Lower lobe of right lung (tissue), 2 donors: ENCODE measurements at regions not wholly inside any gene's neighbourhood (a gene's known extent, or its start where the extent isn't known, plus 50 kb on each side); places are given as distances from the start of the nearest gene placed in this dataset.

Experiments used
- ATAC-seq, 2 donors: fragments of 200-7000 bp; cut with Tn5 transposase; one replicate each; pipeline ENCODE4 v1.9.1; 2020 to 2022; ENCODE audit warnings: mild to moderate bottlenecking in 2 of 2, moderate library complexity in 2 of 2
- DNase-seq: peaks from one replicate; pipeline ENCODE4 v3.0.0-alpha.2; 2020
- H3K27ac ChIP-seq: fragments of 200-600 bp; one replicate; pipeline ENCODE4 v1.8.0; 2022
- H3K27me3 ChIP-seq: fragments of 200-600 bp; one replicate; pipeline ENCODE4 v1.8.0; 2022; ENCODE audit warnings: low read depth
- H3K36me3 ChIP-seq: fragments of 200-600 bp; one replicate; pipeline ENCODE4 v1.8.0; 2022; ENCODE audit warnings: mild to moderate bottlenecking
- H3K4me1 ChIP-seq: fragments of 200-600 bp; one replicate; pipeline ENCODE4 v1.8.0; 2022
- H3K4me3 ChIP-seq: fragments of 200-600 bp; one replicate; pipeline ENCODE4 v1.8.0; 2022; ENCODE audit warnings: mild to moderate bottlenecking
- H3K9me3 ChIP-seq: fragments of 200-600 bp; one replicate; pipeline ENCODE4 v1.8.0; 2022
- intact Hi-C: fragments of 100-400 bp; cut with DNase I; formaldehyde crosslinking; loops from one replicate; pipeline ENCODE4 v1.11.0; 2022
- TF ChIP-seq, protein P1 (sequence below): fragments of 200-600 bp; IDR thresholded peaks from one replicate; pipeline ENCODE4 v1.8.0; 2022; ENCODE audit warnings: antibody characterized with exemption, mild to moderate bottlenecking
- donor health status: DM: no; HTN: yes; CAD: no; lungs with severe emphysema.

DNA sequence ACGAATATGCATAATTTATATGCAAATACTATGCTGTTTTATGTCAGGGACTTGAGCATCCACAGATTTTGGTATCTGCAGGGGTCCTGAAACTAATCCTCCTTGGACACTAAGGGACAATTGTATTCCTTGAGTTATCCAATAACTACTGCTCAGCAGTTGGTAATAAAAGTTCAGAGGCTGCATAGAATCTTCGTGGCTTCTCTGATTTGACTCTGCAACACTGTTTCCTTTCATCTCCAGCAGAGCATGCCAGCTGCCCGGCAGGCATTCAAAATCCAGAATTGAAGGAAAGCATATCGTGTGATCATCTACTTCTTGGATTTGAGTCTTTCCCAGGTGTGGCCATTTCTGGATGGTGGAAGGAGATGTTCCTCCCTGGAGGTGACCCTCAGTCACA is 64.5 kb upstream of the MRI1 start:
- no peak for DNase-seq
- Histone ChIP-seq H3K4me3 (no peak overlapping the region), H3K27ac (no peak overlapping the region), H3K27me3 (peaks cover 8% of the 10 kb centered on the region), H3K36me3 (no peaks in the 10 kb centered on the region), H3K4me1 (no peaks in the 10 kb centered on the region), H3K9me3 (peaks cover 4% of the 10 kb centered on the region)
- ATAC-seq: no peak
- TF ChIP-seq, protein P1, sequence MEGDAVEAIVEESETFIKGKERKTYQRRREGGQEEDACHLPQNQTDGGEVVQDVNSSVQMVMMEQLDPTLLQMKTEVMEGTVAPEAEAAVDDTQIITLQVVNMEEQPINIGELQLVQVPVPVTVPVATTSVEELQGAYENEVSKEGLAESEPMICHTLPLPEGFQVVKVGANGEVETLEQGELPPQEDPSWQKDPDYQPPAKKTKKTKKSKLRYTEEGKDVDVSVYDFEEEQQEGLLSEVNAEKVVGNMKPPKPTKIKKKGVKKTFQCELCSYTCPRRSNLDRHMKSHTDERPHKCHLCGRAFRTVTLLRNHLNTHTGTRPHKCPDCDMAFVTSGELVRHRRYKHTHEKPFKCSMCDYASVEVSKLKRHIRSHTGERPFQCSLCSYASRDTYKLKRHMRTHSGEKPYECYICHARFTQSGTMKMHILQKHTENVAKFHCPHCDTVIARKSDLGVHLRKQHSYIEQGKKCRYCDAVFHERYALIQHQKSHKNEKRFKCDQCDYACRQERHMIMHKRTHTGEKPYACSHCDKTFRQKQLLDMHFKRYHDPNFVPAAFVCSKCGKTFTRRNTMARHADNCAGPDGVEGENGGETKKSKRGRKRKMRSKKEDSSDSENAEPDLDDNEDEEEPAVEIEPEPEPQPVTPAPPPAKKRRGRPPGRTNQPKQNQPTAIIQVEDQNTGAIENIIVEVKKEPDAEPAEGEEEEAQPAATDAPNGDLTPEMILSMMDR: no peak
- intact Hi-C loops: no loop called here

DNA sequence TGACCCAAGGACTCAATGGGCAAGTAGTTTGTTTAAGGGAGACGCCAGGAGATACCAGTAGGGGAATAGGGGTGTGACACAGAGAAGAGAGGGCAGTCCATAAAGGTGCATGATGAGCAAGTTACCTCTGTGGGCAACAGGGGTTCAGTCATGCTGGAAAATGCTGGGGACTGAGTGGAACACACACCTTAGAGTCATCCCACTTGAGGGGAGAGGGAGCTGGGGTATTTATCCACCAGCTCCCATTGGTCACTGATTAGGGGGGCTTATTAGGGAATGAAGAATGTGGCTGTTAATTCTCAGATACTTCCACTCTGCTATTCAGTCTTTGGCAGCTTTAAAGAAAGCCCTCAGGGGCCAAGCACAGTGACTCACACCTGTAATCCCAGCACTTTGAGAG is 67.5 kb upstream of the MRI1 start:
- Histone ChIP-seq H3K4me3 (no peak overlapping the region), H3K4me1 (no peaks in the 10 kb centered on the region), H3K27me3 (peaks cover 8% of the 10 kb centered on the region), H3K9me3 (peaks cover 4% of the 10 kb centered on the region), H3K36me3 (no peaks in the 10 kb centered on the region), H3K27ac (no peak overlapping the region)
- ATAC-seq (no peak), DNase-seq (no peak)
- TF ChIP-seq, protein P1: no peak
- intact Hi-C loops: no loop called here

DNA sequence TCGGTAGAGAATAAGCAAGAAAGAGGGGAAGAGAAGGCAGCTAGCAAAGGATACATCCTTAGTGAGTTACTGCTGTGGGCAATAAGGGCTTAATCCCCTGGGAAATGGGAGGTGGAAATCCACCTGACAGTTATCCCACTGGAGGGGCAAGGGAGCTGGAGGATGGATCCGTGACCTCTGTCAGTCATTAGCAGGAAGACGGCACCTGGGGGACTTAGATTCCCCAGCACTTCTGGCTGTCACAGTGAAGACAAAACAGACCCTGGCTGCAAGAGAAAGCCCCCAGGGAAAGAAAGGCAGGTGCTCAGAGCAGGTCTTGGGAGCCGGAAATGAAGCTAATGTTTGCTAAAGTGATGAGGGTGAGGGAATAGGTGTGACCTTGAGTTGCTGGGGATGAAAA is 70.4 kb upstream of the MRI1 start:
- intact Hi-C loops: no loop called here
- H3K27me3 ChIP-seq: peaks cover 4% of the 10 kb centered on the region
- no peak overlapping the region for H3K27ac ChIP-seq
- no peaks in the 10 kb centered on the region for H3K4me1 ChIP-seq
- no peaks in the 10 kb centered on the region for H3K9me3 ChIP-seq
- DNase-seq (no peak), ATAC-seq (no peak)
- TF ChIP-seq, protein P1: no peak
- no peak overlapping the region for H3K4me3 ChIP-seq
- H3K36me3 ChIP-seq: no peaks in the 10 kb centered on the region

DNA sequence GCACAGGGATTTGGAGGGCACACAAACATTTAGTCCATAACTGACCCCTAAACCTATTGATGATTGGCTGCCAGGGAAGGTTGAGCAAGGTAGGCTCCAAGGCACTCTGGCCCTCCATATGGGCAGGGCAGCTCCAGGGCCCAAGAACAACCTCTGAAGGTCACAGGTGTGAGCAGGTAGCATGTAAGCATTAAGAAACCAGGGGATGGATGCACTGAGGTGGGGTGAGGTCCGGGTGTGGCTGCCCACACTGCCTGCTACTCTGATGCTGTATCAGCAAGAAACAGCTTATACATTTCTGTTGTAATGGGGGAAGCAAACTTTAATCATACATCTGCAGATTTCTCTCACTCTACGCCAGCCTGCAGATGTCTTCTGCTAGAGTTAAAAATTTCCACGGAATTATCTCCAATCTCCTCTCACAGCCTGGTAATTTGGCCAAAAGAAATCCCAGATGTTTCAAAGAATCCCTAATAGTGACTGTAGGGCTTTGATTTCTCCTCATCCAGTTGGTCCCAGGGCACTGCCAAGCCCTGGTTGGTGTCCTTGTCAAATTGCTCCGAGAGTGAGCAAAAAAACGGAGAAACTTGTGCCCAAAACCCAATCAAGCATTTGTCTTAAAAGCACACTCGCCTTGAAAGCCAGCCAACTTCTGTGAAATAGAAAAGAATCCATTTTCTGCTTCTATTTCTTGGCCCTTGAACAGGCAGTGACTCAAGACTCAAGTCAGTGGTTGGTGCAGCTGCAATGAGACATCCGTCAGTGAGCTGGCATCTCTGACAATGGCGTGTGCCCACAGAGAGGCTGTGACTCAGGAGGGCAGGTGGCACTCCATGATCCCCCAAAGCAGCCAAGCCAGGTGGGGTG is 72.5 kb upstream of the MRI1 start:
- Histone ChIP-seq H3K36me3 (no peaks in the 10 kb centered on the region), H3K4me3 (no peak overlapping the region), H3K9me3 (no peaks in the 10 kb centered on the region), H3K4me1 (no peaks in the 10 kb centered on the region), H3K27ac (no peak overlapping the region), H3K27me3 (peaks cover 4% of the 10 kb centered on the region)
- no peak for ATAC-seq
- intact Hi-C loops: no loop called here
- TF ChIP-seq, protein P1: no peak
- DNase-seq: no peak

DNA sequence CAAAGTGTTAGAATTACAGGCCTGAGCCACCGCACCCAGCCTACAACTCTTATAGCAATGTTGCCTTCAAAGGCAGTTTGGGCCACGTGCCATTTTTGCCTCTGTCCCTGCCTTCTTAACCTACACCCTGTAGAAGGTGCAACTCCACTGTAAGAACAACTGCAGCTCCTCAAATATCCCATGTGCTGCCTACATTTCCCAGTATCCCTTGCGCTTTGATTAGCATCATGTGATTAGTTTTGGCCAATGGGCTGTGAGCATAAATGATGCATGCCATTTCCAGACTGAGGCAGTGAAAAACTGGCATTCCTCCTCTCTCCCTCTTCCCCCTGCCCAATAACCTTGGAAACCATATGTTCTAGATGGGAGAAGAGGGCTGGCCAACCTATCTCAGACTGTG is 75.2 kb upstream of the MRI1 start:
- Histone ChIP-seq H3K9me3 (no peaks in the 10 kb centered on the region), H3K4me1 (no peaks in the 10 kb centered on the region), H3K4me3 (no peak overlapping the region), H3K27me3 (no peaks in the 10 kb centered on the region), H3K36me3 (no peaks in the 10 kb centered on the region), H3K27ac (no peak overlapping the region)
- TF ChIP-seq, protein P1: no peak
- intact Hi-C loops: no loop called here
- DNase-seq: no peak
- ATAC-seq: no peak
